ENCODE measurements at regions not wholly inside any gene's neighbourhood (a gene's known extent, or its start where the extent isn't known, plus 50 kb on each side); places are given as distances from the start of the nearest gene placed in this dataset.

GRCh38 chr4:182113779-182114178 lies 129.4 kb upstream of the TENM3 start:
- H3K9me3 ChIP-seq, result peaks cover 0 to 4% (median 2%) of the 10 kb centered on the region in 4 donors
- intact Hi-C loops (cut with DNase I), result no loop called here
- no peaks in the 10 kb centered on the region for H3K36me3 ChIP-seq
- DNase-seq (ENCODE audit: extremely low spot score), result no peak
- no peaks in the 10 kb centered on the region for H3K4me1 ChIP-seq
- no peak overlapping the region for H3K27ac ChIP-seq (replicated peaks in 1 of 4)
- H3K27me3 ChIP-seq, result no peaks in the 10 kb centered on the region
- H3K4me3 ChIP-seq, result no peak overlapping the region
- TF ChIP-seq POLR2A (IDR thresholded peaks at IDR 0.05; ENCODE audit: low read depth) (no peak), POLR2AphosphoS5 (IDR thresholded peaks at IDR 0.05) (no peak), EP300 (IDR thresholded peaks at IDR 0.05) (no peak)
- TF ChIP-seq, protein P1, sequence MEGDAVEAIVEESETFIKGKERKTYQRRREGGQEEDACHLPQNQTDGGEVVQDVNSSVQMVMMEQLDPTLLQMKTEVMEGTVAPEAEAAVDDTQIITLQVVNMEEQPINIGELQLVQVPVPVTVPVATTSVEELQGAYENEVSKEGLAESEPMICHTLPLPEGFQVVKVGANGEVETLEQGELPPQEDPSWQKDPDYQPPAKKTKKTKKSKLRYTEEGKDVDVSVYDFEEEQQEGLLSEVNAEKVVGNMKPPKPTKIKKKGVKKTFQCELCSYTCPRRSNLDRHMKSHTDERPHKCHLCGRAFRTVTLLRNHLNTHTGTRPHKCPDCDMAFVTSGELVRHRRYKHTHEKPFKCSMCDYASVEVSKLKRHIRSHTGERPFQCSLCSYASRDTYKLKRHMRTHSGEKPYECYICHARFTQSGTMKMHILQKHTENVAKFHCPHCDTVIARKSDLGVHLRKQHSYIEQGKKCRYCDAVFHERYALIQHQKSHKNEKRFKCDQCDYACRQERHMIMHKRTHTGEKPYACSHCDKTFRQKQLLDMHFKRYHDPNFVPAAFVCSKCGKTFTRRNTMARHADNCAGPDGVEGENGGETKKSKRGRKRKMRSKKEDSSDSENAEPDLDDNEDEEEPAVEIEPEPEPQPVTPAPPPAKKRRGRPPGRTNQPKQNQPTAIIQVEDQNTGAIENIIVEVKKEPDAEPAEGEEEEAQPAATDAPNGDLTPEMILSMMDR (IDR thresholded peaks at IDR 0.05), result no peak

GRCh38 chr4:182124359-182124758 lies 118.8 kb upstream of the TENM3 start:
- H3K27ac ChIP-seq (replicated peaks in 1 of 4), result no peak overlapping the region
- no peaks in the 10 kb centered on the region for H3K27me3 ChIP-seq
- 93% methylated on average over 7 of the region's 7 CpGs for WGBS
- no peak for TF ChIP-seq POLR2AphosphoS5 (IDR thresholded peaks at IDR 0.05)
- TF ChIP-seq POLR2A (IDR thresholded peaks at IDR 0.05; ENCODE audit: low read depth), result no peak
- TF ChIP-seq, protein P1 (IDR thresholded peaks at IDR 0.05), result no peak
- no peak for TF ChIP-seq EP300 (IDR thresholded peaks at IDR 0.05)
- no peak for DNase-seq (ENCODE audit: extremely low spot score)
- H3K9me3 ChIP-seq, result peaks cover 0 to 13% (median 9%) of the 10 kb centered on the region in 4 donors
- H3K36me3 ChIP-seq, result no peaks in the 10 kb centered on the region
- no peaks in the 10 kb centered on the region for H3K4me1 ChIP-seq
- intact Hi-C loops (cut with DNase I), result no loop called here
- H3K4me3 ChIP-seq, result no peak overlapping the region

- Histone ChIP-seq H3K36me3 (no peaks in the 10 kb centered on the region), H3K4me1 (no peaks in the 10 kb centered on the region), H3K27me3 (no peaks in the 10 kb centered on the region), H3K9me3 (peaks cover 0 to 13% (median 9%) of the 10 kb centered on the region in 4 donors), H3K27ac (replicated peaks in 1 of 4) (no peak overlapping the region), H3K4me3 (no peak overlapping the region)
- TF ChIP-seq POLR2A (IDR thresholded peaks at IDR 0.05; ENCODE audit: low read depth), result no peak
- TF ChIP-seq, protein P1 (IDR thresholded peaks at IDR 0.05), result no peak
- no peak for TF ChIP-seq EP300 (IDR thresholded peaks at IDR 0.05)
- TF ChIP-seq POLR2AphosphoS5 (IDR thresholded peaks at IDR 0.05), result no peak
- intact Hi-C loops (cut with DNase I), result no loop called here
- WGBS, result 82% methylated on average over 5 of the region's 5 CpGs
- no peak for DNase-seq (ENCODE audit: extremely low spot score)
Observed at GRCh38 chr4:182126096-182126495, 117.1 kb upstream of the TENM3 start.

DNA sequence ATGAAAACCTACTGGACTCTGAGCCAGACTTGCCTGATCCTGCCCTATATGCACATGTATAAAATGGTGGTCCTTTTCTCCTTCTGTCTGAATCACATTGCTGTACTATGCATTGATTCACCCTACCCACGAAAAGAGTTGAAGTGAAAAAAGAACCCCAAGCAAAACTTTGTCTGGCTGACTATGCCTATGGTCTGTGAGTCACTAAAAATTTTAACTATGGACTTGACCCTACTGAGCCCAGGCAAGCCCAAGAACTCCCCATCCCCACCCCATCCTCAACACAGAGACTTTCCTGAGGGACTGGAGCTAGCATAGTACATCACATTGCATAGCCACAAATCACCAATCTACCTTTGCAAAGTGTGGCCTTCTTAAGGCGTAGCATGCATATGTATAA lies 116.6 kb upstream of the TENM3 start:
- Histone ChIP-seq H3K9me3 (peaks cover 0 to 13% (median 9%) of the 10 kb centered on the region in 4 donors), H3K4me1 (no peaks in the 10 kb centered on the region)
- 88% methylated on average over 2 of the region's 2 CpGs for WGBS

More for the DNA sequence above, 116.6 kb upstream of the TENM3 start:
- TF ChIP-seq, protein P1 (IDR thresholded peaks at IDR 0.05), result no peak
- no peak for TF ChIP-seq EP300 (IDR thresholded peaks at IDR 0.05)
- TF ChIP-seq POLR2AphosphoS5 (IDR thresholded peaks at IDR 0.05), result no peak
- no peak for TF ChIP-seq POLR2A (IDR thresholded peaks at IDR 0.05; ENCODE audit: low read depth)
- H3K4me3 ChIP-seq, result no peak overlapping the region
- DNase-seq (ENCODE audit: extremely low spot score), result no peak
- H3K36me3 ChIP-seq, result no peaks in the 10 kb centered on the region
- intact Hi-C loops (cut with DNase I), result no loop called here
- H3K27me3 ChIP-seq, result no peaks in the 10 kb centered on the region
- H3K27ac ChIP-seq (replicated peaks in 1 of 4), result no peak overlapping the region

Measured in esophagus muscularis mucosa (tissue), 4 donors.